ENCODE measurements at regions not wholly inside any gene's neighbourhood (a gene's known extent, or its start where the extent isn't known, plus 50 kb on each side); places are given as distances from the start of the nearest gene placed in this dataset.

GRCh38 chr12:95412482-95413311 is 61.3 kb upstream of the METAP2 start:
- no peaks in the 10 kb centered on the region for H3K36me3 ChIP-seq (ENCODE audit: low read length)
- no peak for TF ChIP-seq CTCF (IDR thresholded peaks at IDR 0.05; ENCODE audit: insufficient read depth, low read length, poor library complexity, severe bottlenecking)
- TF ChIP-seq EZH2phosphoT487 (conservative IDR thresholded peaks at IDR 0.05; ENCODE audit: low read length): no peak
- no peak overlapping the region for H3K4me2 ChIP-seq (ENCODE audit: low read depth, low read length, poor library complexity, severe bottlenecking)
- H3K9ac ChIP-seq (ENCODE audit: low read length): no peak overlapping the region
- no peak overlapping the region for H2AFZ ChIP-seq (ENCODE audit: low read depth, low read length, severe bottlenecking)
- H3K79me2 ChIP-seq (ENCODE audit: insufficient read depth, low read length): no peaks in the 10 kb centered on the region
- no peaks in the 10 kb centered on the region for H3K9me2 ChIP-seq (replicated peaks; ENCODE audit: insufficient read depth, low read length)
- H3K27me3 ChIP-seq (ENCODE audit: low read length): no peaks in the 10 kb centered on the region
- H3F3A ChIP-seq (ENCODE audit: insufficient read depth): no peaks in the 10 kb centered on the region
- H4K20me1 ChIP-seq (ENCODE audit: low read depth, low read length): no peaks in the 10 kb centered on the region
- H3K4me3 ChIP-seq (ENCODE audit: insufficient read depth, low read length, poor library complexity, severe bottlenecking): no peak overlapping the region
- no peaks in the 10 kb centered on the region for H3K9me3 ChIP-seq (ENCODE audit: insufficient read depth, low read length)
- no peak overlapping the region for H3K27ac ChIP-seq (ENCODE audit: low read depth, low read length)

- Histone ChIP-seq H3K9me2 (replicated peaks; ENCODE audit: insufficient read depth, low read length) (no peaks in the 10 kb centered on the region), H3F3A (ENCODE audit: insufficient read depth) (no peaks in the 10 kb centered on the region), H3K9ac (ENCODE audit: low read length) (no peak overlapping the region), H3K9me3 (ENCODE audit: insufficient read depth, low read length) (no peaks in the 10 kb centered on the region), H3K36me3 (ENCODE audit: low read length) (no peaks in the 10 kb centered on the region), H3K4me2 (ENCODE audit: low read depth, low read length, poor library complexity, severe bottlenecking) (no peak overlapping the region), H3K27me3 (ENCODE audit: low read length) (no peaks in the 10 kb centered on the region), H2AFZ (ENCODE audit: low read depth, low read length, severe bottlenecking) (no peak overlapping the region), H3K79me2 (ENCODE audit: insufficient read depth, low read length) (no peaks in the 10 kb centered on the region), H3K27ac (ENCODE audit: low read depth, low read length) (no peak overlapping the region), H4K20me1 (ENCODE audit: low read depth, low read length) (no peaks in the 10 kb centered on the region), H3K4me3 (ENCODE audit: insufficient read depth, low read length, poor library complexity, severe bottlenecking) (no peak overlapping the region)
- TF ChIP-seq CTCF (IDR thresholded peaks at IDR 0.05; ENCODE audit: insufficient read depth, low read length, poor library complexity, severe bottlenecking): no peak
- no peak for TF ChIP-seq EZH2phosphoT487 (conservative IDR thresholded peaks at IDR 0.05; ENCODE audit: low read length)
Measured at GRCh38 chr12:95413576-95413975, 60.4 kb upstream of the METAP2 start.

GRCh38 chr12:95415451-95415850 is 58.5 kb upstream of the METAP2 start:
- no peak for TF ChIP-seq EZH2phosphoT487 (conservative IDR thresholded peaks at IDR 0.05; ENCODE audit: low read length)
- TF ChIP-seq CTCF (IDR thresholded peaks at IDR 0.05; ENCODE audit: insufficient read depth, low read length, poor library complexity, severe bottlenecking): no peak

More at GRCh38 chr12:95415451-95415850, 58.5 kb upstream of the METAP2 start:
- no peaks in the 10 kb centered on the region for H3F3A ChIP-seq (ENCODE audit: insufficient read depth)
- H4K20me1 ChIP-seq (ENCODE audit: low read depth, low read length): no peaks in the 10 kb centered on the region
- H3K9me3 ChIP-seq (ENCODE audit: insufficient read depth, low read length): no peaks in the 10 kb centered on the region
- no peaks in the 10 kb centered on the region for H3K36me3 ChIP-seq (ENCODE audit: low read length)
- no peak overlapping the region for H3K4me2 ChIP-seq (ENCODE audit: low read depth, low read length, poor library complexity, severe bottlenecking)
- H2AFZ ChIP-seq (ENCODE audit: low read depth, low read length, severe bottlenecking): no peak overlapping the region
- H3K9me2 ChIP-seq (replicated peaks; ENCODE audit: insufficient read depth, low read length): no peaks in the 10 kb centered on the region
- H3K9ac ChIP-seq (ENCODE audit: low read length): no peak overlapping the region
- no peak overlapping the region for H3K4me3 ChIP-seq (ENCODE audit: insufficient read depth, low read length, poor library complexity, severe bottlenecking)
- H3K27ac ChIP-seq (ENCODE audit: low read depth, low read length): no peak overlapping the region
- H3K79me2 ChIP-seq (ENCODE audit: insufficient read depth, low read length): no peaks in the 10 kb centered on the region
- no peaks in the 10 kb centered on the region for H3K27me3 ChIP-seq (ENCODE audit: low read length)

Measured in SU-DHL-6 (cell line).